COLO829 (cell line): ENCODE measurements at regions not wholly inside any gene's neighbourhood (a gene's known extent, or its start where the extent isn't known, plus 50 kb on each side); places are given as distances from the start of the nearest gene placed in this dataset.
"Not testable (repeated sequence)": the region's sequence is repeated elsewhere in the genome, so short reads cannot be mapped to it uniquely, and the experiment has no call there.

Experiments used
- DNase-seq: peaks from one replicate; pipeline ENCODE4 v3.0.0; 2012; ENCODE audit warnings: low spot score

DNA sequence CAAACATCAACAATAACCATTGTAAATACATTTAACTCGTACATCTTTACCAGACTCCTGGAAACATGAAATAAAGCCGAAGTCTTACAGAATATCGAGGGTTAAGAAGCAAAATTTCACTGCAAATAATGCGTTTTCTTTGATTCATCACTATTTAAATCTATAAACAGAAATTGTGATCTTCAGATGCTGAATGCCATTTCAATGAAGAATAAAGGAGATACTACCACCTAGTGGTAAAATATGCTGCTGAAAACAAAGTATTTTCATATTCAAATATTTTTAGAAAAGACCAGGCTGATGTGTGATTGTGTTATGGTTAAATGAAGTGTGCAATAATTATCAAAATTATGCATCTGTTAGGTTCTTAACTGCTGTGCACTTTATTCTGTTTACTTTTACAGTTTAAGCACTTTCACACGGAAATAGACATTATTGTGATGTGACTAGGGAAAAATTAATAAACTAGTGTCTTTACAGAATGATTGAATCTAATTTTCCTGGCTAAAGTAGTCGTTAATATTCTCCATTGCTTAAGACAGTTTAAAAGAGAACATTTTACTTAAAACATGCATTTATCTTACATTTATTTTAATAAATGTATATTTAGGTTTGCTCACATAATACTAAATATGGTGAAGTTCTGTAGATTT, 1093.1 kb downstream of the MRPL39 start:
- no peak for DNase-seq

DNA sequence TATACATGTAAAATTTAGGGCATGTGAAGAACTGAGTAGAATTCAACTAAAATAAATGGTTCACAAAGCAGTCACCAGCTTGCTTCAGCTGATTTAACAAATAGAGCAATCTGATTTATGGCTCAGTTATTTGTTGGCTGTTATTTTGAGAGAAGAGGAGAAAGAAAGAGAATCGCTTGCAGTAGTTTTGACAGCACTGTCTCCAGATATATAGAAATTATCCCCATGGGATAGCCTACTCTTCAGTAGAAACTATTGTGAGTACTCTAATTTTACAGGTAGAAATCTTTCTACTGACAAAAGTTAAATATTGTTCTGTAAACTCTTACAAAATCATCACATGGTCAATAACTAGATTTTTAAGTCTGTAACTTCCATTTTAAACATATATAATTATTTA, 1098.2 kb downstream of the MRPL39 start:
- no peak for DNase-seq

DNA sequence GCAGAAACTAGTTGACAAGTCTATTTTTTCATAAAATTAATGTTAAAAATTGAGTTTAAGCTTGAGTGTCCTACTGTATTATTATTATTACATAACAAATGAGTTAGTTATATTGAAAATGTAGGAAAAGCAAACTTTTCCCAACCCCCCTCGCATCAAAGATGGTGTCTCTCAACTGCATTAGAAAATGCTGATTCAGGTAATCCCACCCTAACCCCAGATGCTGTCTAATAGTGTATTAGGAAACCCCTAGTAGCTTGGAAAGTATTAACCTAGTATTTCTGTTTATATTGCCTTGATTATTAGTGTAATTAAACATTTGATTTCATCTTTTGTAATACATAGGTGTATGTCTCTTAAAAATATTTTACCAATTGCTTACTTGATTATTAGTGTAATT, 1120.3 kb downstream of the MRPL39 start:
- DNase-seq, result no peak

DNA sequence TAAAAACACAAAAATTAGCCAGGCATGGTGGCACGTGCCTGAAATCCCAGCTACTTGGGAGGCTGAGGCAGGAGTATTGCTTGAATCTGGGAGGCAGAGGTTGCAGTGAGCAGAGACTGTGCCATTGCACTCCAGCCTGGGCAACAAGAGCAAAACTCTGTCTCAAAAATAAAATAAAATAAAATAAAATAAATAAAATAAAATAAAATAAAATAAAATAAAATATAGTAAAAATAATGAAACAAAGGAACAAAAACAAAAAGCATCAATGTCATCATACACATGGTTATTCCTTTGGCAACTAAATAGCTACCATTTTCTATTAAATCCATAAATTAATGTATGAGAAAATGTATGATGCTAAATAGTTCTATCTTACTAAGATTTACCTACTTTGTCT, 1123.9 kb downstream of the MRPL39 start:
- DNase-seq, result not testable (repeated sequence)

DNA sequence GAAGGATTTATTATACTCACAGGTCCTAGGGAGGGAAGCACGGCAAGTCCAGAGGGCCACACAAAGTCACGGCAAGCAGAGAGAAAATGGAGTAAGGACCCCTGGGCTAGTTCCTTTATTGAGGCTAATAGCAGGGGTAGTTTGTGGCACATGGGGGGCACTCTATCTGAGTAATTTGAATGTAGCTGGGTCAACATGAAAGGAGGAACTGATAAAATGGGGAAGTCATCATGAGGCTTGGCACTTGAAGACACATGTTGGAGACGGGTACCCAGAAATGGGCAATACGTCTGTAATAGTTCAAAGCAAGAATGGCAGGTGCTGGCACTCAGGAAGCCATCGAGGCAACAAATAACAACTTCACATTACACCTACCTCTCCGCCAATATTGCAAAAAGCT, 1136.4 kb downstream of the MRPL39 start:
- DNase-seq, result no peak

DNA sequence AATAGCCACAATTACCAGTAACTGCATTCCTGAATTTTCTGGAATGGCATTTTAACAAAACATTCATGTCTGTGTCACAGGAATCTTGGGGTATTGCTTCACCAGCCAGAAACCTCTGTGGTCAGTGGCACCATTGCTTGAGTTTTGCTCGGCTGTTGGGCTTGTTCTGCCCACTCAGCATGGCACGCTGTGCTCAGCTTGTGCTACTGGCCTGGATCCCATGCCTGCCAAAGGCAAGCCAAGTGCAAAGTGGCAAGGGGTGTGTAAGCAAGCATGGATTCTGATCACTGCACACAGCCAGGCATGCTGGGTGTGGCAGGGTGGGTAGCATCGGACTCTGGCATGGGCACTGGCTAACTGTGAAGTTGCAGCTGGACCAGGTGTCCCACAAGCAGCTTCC, 1150.9 kb downstream of the MRPL39 start:
- no peak for DNase-seq

DNA sequence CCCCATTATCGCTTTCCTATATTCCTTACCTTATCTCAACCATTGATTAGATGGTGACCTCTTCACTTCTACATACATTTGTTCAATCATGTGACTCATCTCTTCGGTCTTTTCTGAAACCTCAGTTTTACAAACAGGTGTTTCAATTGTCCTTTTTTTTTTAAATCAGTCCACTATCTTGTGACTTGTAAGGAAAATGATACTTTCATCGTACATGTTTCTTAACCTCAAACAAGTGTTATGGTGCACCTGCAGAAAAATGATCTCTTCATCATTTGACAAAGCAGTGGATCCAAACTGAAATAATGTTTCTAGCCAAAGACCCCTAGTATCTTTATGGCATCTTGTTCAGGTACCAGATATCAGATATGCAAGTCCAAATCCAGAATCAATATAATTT, 1157.2 kb downstream of the MRPL39 start:
- DNase-seq, result no peak

DNA sequence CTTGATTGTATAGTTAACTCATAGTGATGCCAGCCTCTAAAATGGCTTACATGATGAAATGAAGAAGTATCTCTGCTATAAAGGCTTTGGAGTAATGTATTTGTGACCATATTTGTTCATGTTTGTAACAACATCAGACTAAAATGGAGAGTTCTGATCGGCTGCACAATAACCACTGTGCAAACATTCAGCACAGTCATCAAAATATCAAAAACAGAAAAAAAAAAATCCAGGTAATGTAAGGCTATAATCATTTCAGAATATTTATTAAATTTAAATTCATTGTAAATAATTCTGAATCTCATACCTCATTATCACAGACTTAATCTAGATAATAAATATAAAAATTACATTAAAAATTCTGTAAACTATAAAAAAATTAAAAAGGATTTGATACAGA, 1161.8 kb downstream of the MRPL39 start:
- DNase-seq, result no peak

DNA sequence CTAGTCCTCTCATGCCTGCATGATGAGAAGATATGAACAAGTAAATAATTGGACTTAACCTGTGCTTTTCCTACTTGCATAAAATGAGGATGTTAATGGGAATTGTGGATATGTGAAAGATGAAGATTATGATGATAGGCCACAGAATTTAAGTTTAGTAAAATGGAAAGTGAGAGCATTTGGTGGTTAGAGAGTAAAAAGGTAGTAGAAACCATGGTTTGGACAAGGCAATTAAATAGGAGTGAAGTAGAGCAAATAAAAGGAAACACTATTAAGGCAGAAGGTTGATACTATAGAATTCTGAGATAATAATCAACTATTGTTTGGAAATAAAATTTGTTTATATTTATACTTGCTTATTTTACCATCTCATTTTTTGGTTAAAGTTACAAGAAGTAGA, 1162.5 kb downstream of the MRPL39 start:
- no peak for DNase-seq

DNA sequence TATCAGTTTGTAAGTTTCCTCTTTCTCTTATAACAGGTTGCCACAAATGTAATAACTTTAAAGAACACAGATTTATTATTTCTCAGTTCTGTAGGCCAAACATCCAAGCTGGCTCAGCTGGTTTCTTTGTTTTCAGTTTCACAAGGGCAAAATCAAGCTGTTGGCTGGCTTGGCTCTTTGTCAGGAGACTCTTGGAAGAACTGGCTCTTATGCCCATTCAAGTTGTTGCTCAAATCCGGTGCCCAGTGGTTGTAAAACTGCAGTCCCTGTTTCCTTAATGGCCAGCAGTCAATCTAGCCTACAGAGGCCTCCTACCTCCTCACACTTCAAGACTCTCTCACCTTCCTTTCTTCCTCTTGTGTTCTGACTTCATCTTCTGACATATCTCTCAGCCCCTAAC, 1171.0 kb downstream of the MRPL39 start:
- no peak for DNase-seq

DNA sequence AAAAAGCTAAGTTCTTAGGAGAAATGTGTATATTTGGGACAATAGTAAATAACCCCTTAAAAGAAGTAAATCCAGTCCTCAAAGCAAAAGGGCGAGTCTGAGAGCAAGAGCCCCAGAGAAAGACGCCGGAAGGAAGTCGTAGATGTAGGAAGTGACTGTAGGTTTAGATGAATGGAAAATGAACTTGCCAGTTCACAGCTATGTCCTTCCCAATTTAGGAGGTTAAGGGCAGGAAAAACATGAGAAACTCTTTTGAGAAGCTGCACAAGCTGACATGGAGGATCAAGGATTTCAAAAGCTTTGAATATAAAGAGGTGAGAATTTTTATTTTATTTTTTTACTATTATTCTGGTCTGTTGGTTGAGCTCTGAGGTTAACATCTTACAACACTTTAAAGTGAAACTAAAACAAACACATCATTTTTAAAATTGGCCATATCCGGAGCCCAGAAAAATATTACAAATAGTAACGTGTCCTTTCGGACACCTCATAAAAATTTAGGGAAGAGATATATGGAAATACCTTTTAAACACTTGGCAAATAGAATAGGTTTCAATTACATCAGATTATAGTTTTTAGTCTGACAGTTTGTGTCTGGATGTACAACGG, 1178.6 kb downstream of the MRPL39 start:
- no peak for DNase-seq

DNA sequence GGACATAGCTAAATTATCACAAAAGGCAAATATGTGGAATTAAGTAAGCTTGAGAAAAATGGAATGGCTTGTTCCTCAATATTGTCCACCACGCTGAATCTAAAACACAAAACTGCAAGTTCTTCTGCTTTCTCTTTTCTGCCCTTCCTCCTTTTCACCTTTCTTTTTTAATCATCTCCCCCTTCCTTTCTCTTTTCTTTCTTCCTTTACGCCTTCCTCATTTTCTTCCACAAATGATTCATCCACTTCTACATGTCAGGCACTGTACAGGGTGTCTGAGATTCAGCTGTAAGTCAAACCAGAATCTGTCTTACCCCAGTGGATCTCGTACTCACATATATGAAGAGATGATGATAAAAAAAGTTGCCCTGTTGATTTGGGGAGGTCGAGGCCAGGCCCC, 1182.5 kb downstream of the MRPL39 start:
- DNase-seq, result no peak

DNA sequence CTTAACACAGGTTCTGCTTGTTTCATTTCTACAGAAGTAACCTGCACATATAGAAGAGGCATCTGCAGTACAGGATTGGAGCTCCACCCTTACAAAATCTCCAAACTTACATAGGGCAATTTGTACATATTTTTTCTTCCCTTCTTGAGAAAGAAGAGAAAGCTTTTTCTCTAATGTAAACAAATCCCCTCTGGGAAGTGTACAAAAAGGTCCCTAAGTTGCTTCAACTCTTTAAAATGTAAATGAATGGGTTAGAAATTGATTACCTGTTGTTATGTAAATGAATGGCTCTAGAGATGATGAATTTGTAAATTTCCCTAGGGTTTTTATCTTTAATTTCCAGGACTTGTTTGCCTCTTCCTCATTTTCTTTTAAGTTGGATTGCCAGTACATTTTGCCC, 1183.7 kb downstream of the MRPL39 start:
- no peak for DNase-seq

DNA sequence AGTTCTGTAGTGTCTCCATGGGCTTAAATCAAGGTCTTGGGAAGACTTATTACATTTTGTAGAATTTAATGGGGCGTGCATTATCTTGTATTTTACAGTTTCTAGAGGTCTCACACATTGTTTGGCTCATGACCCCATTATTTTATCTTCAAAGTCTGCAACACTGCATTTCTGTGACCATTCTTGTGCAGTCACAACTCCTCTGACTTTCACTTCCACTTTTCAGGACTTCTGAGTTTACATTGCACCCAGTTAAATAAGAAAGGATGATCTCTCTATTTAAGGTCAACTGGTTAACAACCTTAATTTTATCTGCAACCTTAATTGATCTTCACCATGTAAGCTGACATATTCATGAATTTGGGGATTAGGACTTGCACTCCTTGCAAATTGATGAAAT, 1186.6 kb downstream of the MRPL39 start:
- no peak for DNase-seq

DNA sequence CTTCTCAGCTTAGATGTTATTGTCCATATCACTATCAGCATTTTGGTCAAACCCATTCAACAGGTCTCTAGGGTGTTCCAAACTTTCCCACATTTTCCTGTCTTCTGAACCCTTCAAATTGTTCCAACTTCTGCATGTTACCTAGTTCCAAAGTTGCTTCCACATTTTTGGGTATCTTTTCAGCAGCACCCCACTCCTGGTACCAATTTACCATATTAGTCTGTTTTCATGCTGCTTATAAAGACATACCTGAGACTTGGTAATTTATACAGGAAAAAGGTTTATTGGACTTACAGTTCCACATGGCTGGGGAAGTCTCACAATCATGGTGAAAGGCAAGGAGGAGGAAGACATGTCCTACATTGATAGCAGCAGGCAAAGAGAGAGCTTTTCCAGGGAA, 1187.6 kb downstream of the MRPL39 start:
- not testable (repeated sequence) for DNase-seq

DNA sequence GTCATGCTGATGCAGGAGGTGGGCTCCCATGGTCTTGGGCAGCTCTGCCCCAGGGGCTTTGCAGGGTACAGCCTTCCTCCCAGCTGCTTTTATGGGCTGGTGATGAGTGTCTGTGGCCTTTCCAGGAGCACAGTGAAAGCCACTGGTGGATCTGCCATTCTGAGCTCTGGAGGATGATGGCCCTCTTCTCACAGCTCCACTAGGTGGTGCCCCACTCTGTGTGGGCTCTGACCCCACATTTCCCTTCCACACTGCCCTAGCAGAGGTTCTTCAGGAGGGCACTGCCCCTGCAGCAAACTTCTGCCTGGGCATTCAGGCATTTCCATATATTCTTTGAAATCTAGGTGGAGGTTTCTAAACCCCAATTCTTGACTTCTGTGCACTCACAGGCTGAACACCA, 1188.6 kb downstream of the MRPL39 start:
- no peak for DNase-seq

DNA sequence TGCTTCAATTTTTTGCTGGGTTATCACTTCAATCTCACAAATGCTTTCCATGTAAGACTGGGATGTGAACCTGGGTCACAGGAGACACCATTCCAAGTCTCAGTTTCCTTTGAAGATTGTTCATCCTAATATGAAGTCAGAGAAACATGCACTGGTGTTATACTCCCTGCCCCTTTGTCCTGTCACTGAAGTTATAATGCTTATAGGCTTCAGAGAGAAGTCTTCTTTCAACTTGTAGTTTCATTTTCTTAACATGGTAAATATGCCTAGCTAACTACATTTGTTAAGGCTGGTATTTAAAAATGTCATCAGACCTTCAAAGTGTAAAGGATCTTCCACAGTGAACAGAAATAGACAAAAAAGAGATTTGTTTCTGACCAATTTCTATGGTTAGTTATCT, 1195.9 kb downstream of the MRPL39 start:
- no peak for DNase-seq

DNA sequence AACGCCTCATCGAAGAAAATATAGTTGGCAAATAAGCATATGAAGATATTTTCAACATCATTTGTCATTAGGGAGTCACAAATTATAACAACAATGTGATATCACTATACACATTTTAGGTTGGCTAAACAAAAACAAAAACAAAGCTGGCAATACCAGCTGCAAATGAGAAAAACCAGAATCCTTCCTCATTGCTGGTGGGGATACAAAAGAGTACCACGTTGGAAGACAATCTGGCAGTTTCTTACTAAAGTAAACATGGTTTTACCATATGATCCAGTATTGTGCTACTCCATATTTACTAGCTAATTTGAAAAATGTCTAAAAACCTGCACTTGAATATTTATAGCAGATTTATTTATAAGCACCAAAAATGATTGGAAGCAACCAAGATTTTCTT, 1204.1 kb downstream of the MRPL39 start:
- DNase-seq, result no peak

DNA sequence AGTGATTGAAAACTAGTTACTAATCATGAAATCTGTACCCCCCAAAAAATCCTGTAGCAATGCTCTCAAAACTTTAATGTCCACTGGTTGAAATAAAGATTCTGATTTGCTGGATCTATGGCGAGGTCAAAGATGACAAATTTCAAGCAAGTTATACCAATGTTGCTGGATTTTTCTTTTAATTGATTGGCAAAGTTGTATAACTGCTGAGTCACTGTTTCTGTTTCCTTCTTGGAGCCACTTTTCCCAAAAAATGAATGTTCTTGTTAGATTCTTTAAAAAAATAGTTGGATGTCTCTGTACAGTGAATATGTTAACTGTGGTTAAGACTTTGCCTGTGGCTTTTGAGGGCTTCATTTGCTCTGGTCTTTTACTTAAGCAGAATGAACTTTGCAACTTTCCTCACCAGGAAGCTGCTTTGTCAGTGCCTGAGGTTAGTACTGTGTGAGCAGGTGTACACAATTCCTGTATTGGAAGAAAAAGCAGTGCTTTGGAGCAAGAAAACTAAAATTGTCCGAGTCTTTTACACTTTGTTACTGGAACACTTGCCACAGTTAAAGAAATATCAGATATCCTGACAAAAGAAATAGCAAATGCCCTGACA, 1211.9 kb downstream of the MRPL39 start:
- no peak for DNase-seq

DNA sequence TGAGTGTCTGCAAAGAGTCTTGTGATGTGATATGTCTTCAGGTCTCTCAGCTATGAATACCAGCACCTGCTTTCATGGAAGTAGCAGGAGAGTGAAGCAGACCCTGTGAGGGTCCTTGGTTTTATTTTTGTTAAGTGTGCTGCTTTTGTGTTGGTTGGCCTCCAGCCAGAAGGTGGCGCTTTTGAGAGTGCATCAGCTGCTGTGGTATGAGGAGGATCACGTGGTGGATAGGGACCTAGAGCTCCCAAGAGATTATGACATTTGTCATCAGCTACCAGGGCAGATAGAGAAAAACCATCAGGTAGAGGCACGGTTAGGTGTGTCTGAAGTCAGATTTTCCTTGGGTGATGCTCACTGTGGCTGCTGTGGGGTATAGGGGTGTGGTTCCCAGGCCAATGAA, 1232.1 kb downstream of the MRPL39 start:
- no peak for DNase-seq

DNA sequence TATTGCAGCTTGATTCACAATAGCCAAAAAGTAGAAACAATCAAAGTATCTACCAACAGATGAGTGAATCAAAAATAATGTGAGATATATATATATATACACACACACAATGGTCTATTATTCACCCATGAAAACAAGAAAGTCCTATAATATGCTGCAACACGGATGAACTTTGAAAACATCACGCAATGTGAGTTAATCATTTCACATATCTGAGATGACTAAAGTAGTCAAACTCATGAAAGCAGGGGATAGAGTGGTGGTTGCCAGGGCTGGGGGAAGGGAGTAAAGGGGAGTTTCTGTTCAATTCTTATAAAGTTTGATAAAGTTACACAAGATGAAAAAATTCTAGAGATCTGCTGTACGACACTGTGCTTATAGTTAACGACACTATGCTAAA, 1234.8 kb downstream of the MRPL39 start:
- DNase-seq, result no peak

DNA sequence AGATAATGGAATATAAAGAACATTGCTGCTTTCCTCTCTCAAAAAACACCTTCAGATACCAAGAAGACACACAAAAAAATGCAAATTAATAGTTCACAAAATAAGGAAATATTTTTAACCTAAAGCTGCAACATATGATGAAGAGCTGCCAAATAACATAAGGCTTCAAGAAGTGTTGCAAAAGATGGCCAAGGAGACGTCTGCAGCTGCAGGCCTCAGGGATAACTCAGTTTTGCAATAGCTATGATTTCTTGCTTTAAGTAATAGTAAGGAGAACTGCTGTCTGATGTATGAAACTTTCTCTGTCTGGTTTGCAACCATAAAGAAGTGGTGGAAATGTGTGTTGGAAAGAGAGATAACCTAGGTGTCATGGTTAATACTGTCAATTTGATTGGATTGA, 1237.5 kb downstream of the MRPL39 start:
- no peak for DNase-seq

DNA sequence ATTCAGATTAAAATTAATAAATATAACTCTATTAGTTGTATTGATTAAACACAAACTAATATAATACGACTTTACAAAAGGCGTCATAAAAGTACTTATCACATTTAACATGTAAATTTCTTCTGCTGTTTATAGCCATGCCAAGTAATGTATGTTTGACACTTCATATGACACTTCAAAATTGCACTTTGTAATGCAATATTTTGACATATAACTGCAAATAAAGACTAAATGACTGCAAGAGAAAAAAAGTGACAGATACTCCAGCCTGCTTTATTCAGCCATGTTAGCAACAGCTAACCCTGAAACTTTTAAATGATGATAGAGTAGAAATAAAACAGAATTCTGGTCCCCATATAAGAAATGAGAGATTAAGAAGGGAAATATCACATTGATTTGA, 1238.0 kb downstream of the MRPL39 start:
- no peak for DNase-seq

DNA sequence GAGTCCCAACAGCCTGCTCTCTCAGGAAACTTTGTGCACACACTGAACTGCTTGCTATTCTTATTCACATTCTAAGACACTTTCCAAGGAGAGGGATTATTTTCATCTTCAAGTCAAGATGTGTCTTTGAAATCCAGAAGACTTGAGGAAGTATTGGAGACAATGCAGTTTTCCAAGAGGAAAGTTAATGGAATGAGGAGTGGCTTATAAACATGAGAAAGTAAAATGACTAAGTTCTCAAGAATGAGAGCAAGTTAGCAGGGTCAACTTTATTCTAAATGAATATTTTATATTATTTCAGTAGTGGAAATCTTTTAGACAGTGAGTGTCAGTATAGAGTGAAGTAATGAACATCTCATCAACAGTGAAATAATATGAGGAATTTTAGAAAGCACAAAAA, 1239.3 kb downstream of the MRPL39 start:
- no peak for DNase-seq
